Smooth muscle cell (in vitro differentiated cells): ENCODE measurements at regions not wholly inside any gene's neighbourhood (a gene's known extent, or its start where the extent isn't known, plus 50 kb on each side); places are given as distances from the start of the nearest gene placed in this dataset.

ENCODE experiments used
- DNase-seq: peaks from one replicate; lab custom pipeline; 2025; ENCODE audit not compliant: unreplicated experiment; lab: John Stamatoyannopoulos, UW
- H2AFZ ChIP-seq: fragments of 200-600 bp; sonication (generic); 2 replicates; pipeline ENCODE4 v1.6.0; 2016; ENCODE audit warnings: antibody characterized with exemption, low read depth, mild to moderate bottlenecking
- H3F3A ChIP-seq: fragments of 200-600 bp; sonication (generic); 2 replicates; pipeline ENCODE4 v1.6.0; 2017; ENCODE audit warnings: antibody characterized with exemption, low read depth
- H3K27ac ChIP-seq: fragments of 200-600 bp; sonication (generic); 2 replicates; pipeline ENCODE4 v1.5.1; 2016; ENCODE audit warnings: low read depth, mild to moderate bottlenecking
- H3K27me3 ChIP-seq: fragments of 200-600 bp; sonication (generic); 2 replicates; pipeline ENCODE4 v1.6.1; 2016; ENCODE audit warnings: low read depth, mild to moderate bottlenecking
- H3K36me3 ChIP-seq: fragments of 200-600 bp; sonication (generic); 2 replicates; pipeline ENCODE4 v1.5.1; 2016; ENCODE audit warnings: low read depth
- H3K4me1 ChIP-seq: fragments of 200-600 bp; sonication (generic); 2 replicates; pipeline ENCODE4 v1.5.1; 2016; ENCODE audit warnings: low read depth
- H3K4me2 ChIP-seq: fragments of 200-600 bp; sonication (generic); 2 replicates; pipeline ENCODE4 v1.6.0; 2016; ENCODE audit warnings: mild to moderate bottlenecking
- H3K4me3 ChIP-seq: fragments of 200-600 bp; sonication (generic); 2 replicates; pipeline ENCODE4 v1.5.1; 2016; ENCODE audit warnings: mild to moderate bottlenecking
- H3K79me2 ChIP-seq: fragments of 200-600 bp; sonication (generic); 2 replicates; pipeline ENCODE4 v1.6.0; 2016; ENCODE audit warnings: low read depth, mild to moderate bottlenecking
- H3K9ac ChIP-seq: fragments of 200-600 bp; sonication (generic); 2 replicates; pipeline ENCODE4 v1.6.0; 2016; ENCODE audit warnings: low read depth
- H3K9me3 ChIP-seq: fragments of 200-600 bp; sonication (generic); replicated peaks from 2 replicates; pipeline ENCODE4 v1.5.1; 2016; ENCODE audit warnings: low read depth
- H4K20me1 ChIP-seq: fragments of 200-600 bp; sonication (generic); 2 replicates; pipeline ENCODE4 v1.6.0; 2016; ENCODE audit warnings: low read depth
- WGBS: methylation state at CpG from one replicate; pipeline ENCODE4 v1.1.7; 2016; ENCODE audit warnings: low lambda C conversion rate; 5-methylcytosine and 5-hydroxymethylcytosine counted together
- TF ChIP-seq, protein P1 (sequence below): fragments of 200-600 bp; sonication (generic); IDR thresholded peaks from 2 replicates; pipeline ENCODE4 v1.5.1; 2017; ENCODE audit warnings: borderline replicate concordance, mild to moderate bottlenecking, antibody characterized with exemption; ENCODE audit not compliant: insufficient read depth, poor library complexity, severe bottlenecking

DNA sequence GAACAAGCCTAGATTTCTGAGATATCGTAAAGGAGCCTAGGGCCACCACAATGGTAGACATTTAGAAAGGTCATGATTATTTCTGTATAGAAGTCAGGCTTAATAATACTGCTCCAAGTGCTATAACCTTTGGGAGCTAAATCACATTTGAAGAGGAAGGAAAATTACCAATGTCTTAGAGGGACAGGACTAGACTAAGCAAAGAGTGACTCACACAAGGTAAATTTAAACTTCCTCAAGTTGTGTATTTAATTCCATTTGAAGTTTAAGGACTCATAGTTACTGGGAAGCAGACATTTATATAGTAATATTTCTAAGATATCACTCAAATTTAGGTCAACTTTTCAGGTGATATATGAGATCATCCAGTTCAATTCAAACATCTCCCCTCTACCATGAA, 227.6 kb upstream of the MME start:
- TF ChIP-seq, protein P1, sequence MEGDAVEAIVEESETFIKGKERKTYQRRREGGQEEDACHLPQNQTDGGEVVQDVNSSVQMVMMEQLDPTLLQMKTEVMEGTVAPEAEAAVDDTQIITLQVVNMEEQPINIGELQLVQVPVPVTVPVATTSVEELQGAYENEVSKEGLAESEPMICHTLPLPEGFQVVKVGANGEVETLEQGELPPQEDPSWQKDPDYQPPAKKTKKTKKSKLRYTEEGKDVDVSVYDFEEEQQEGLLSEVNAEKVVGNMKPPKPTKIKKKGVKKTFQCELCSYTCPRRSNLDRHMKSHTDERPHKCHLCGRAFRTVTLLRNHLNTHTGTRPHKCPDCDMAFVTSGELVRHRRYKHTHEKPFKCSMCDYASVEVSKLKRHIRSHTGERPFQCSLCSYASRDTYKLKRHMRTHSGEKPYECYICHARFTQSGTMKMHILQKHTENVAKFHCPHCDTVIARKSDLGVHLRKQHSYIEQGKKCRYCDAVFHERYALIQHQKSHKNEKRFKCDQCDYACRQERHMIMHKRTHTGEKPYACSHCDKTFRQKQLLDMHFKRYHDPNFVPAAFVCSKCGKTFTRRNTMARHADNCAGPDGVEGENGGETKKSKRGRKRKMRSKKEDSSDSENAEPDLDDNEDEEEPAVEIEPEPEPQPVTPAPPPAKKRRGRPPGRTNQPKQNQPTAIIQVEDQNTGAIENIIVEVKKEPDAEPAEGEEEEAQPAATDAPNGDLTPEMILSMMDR, result no peak
- no peak overlapping the region for H3K4me2 ChIP-seq

DNA sequence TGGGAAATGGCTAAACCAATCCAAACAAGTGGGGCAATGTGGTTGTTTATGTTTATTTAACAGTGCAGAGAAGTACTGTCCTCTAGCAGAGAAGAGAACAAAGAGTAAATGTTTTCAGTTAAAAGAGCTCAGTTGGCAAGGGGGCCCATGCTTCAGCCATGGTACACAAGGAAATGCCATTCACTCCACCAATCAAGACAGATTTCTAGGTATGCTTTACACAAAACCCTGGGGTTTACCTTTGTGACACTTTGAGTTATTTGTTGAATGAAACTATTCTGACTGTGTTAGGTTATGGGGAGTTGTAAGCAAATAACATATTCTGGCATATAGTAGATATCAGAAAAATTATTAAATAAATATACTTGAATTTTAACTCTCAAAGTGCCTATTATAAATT, 228.5 kb upstream of the MME start:
- TF ChIP-seq, protein P1, result no peak
- Histone ChIP-seq H3K79me2 (no peaks in the 10 kb centered on the region), H3K9ac (no peak overlapping the region), H4K20me1 (no peaks in the 10 kb centered on the region), H3K4me1 (no peaks in the 10 kb centered on the region), H3K27ac (no peak overlapping the region), H3K36me3 (no peaks in the 10 kb centered on the region), H3K4me2 (no peak overlapping the region), H3K27me3 (no peaks in the 10 kb centered on the region), H3K4me3 (no peak overlapping the region), H2AFZ (no peak overlapping the region), H3F3A (no peaks in the 10 kb centered on the region), H3K9me3 (no peaks in the 10 kb centered on the region)
- DNase-seq, result no peak

More for the DNA sequence above, 227.6 kb upstream of the MME start:
- no peak overlapping the region for H3K9ac ChIP-seq
- no peaks in the 10 kb centered on the region for H4K20me1 ChIP-seq
- no peaks in the 10 kb centered on the region for H3F3A ChIP-seq
- 100% methylated on average over 1 of the region's 1 CpG for WGBS
- H3K27me3 ChIP-seq, result no peaks in the 10 kb centered on the region
- H2AFZ ChIP-seq, result no peak overlapping the region
- no peaks in the 10 kb centered on the region for H3K4me1 ChIP-seq
- H3K79me2 ChIP-seq, result no peaks in the 10 kb centered on the region
- H3K4me3 ChIP-seq, result no peak overlapping the region
- H3K36me3 ChIP-seq, result no peaks in the 10 kb centered on the region
- H3K9me3 ChIP-seq, result no peaks in the 10 kb centered on the region
- DNase-seq, result no peak
- H3K27ac ChIP-seq, result no peak overlapping the region

DNA sequence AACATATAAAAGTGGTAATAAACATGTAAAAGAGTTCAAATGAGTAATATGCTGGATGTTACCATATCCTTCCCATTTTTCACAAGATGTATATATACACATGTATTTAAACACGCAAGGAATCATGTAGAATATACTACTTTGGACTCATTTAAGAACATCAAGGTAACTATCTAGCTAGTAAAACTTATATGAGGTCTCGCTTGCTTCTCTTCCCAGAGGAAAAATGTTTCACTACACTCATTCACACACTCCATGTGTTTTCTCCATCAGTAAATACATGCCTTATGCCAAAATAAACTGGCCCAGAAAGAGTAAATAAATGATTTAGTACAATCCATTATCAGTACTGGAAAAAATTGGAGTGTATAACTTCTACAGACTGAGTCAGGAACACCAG, 229.2 kb upstream of the MME start:
- H3K4me3 ChIP-seq, result no peak overlapping the region
- H3K9ac ChIP-seq, result no peak overlapping the region
- no peaks in the 10 kb centered on the region for H3K9me3 ChIP-seq

DNA sequence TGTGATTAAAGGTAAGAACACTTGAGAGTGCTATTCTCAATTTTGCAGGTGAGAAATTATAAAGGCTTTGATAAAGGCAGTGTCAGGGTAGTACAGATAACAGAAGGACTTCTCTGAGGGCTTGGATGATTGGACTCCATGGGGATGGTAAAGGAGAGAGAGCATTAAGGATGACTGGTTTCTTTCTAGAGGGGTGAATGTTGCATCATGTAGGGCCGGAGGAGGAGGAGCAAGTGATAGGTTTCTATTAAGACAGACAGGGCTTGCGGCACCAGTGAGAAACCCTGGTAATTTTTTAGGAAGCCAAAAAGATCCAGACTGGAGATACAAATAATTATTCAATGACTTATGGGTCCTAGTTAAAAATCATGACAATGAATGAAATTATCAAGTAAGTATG, 230.7 kb upstream of the MME start:
- WGBS, result 81% methylated on average over 2 of the region's 2 CpGs
- H3K27me3 ChIP-seq, result no peaks in the 10 kb centered on the region
- H3K9me3 ChIP-seq, result no peaks in the 10 kb centered on the region
- DNase-seq, result no peak
- H3F3A ChIP-seq, result no peaks in the 10 kb centered on the region
- no peak overlapping the region for H3K4me2 ChIP-seq
- H3K79me2 ChIP-seq, result no peaks in the 10 kb centered on the region
- no peaks in the 10 kb centered on the region for H3K4me1 ChIP-seq
- no peak overlapping the region for H3K27ac ChIP-seq
- H4K20me1 ChIP-seq, result no peaks in the 10 kb centered on the region
- H3K4me3 ChIP-seq, result no peak overlapping the region
- no peaks in the 10 kb centered on the region for H3K36me3 ChIP-seq
- no peak overlapping the region for H2AFZ ChIP-seq
- TF ChIP-seq, protein P1, result no peak
- no peak overlapping the region for H3K9ac ChIP-seq

More for the DNA sequence above, 229.2 kb upstream of the MME start:
- Histone ChIP-seq H3F3A (no peaks in the 10 kb centered on the region), H2AFZ (no peak overlapping the region), H4K20me1 (no peaks in the 10 kb centered on the region), H3K4me2 (no peak overlapping the region), H3K36me3 (no peaks in the 10 kb centered on the region), H3K27me3 (no peaks in the 10 kb centered on the region), H3K27ac (no peak overlapping the region), H3K4me1 (no peaks in the 10 kb centered on the region), H3K79me2 (no peaks in the 10 kb centered on the region)
- WGBS, result 99% methylated on average over 2 of the region's 2 CpGs
- no peak for DNase-seq
- TF ChIP-seq, protein P1, result no peak
